Activated T-helper 9 cell treated with anti-CD3 and anti-CD28 coated beads, Interleukin-2, amount 50 U/mL, for 16 hours (primary cell): ENCODE measurements at regions not wholly inside any gene's neighbourhood (a gene's known extent, or its start where the extent isn't known, plus 50 kb on each side); places are given as distances from the start of the nearest gene placed in this dataset.

Experiments used
- DNase-seq: peaks from one replicate; pipeline ENCODE4 v3.0.0-alpha.2; 2020; ENCODE audit warnings: low read depth

DNA sequence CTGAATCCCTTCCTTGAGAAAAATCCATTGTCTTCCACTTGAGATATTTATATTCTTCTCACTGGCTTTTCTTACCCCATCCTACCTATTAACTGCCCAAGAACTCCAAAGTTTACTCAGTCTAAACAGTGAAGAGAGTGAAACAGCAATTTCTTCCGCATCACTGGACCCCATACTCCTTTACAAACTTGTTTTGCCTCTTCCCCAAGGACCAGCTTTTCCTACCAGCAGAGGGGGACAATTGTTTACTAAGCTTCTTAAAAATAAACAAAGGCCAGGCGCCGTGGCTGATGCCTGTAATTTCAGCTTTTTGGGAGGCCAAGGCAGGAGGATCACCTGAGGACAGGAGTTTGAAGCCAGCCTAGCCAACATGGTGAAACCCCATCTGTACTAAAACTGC is 52.0 kb downstream of the LRATD1 start:
- no peak for DNase-seq

DNA sequence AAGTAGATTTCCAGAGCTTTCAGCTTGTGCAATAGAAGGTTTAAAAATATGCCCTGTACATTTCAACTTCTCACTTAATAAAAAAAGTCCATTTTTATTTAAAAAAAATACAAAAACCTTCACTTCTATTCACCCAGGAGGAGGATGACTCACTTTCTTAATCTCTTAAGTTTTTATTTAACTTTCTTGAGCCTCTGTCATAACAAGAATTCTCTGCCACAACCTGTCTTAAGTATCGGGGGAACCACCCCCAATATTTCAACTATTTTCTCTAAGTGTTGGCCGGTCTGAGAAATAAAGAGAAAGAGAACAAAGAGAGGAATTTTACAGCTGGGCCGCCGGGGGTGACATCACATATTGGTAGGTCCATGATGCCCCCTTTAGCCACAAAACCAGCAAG is 58.4 kb downstream of the LRATD1 start:
- no peak for DNase-seq

DNA sequence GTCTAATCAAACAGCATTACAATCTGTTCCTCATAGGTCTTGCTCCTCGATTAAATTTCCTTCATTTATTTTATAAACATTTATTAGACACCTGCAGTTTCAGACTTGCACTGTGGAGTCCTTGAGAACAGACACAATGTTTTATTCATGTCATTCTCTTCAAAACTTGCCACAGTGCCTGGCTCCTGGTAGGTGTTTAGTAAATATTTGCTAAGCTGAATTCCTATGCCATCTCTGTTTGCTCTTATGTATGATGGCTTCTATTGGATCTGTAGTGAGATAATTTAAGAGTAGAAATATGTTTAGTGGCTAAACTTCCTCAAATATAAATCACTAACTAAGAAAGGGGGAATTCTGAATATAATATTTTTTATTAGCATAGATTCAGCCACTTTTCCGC is 61.4 kb downstream of the LRATD1 start:
- no peak for DNase-seq

DNA sequence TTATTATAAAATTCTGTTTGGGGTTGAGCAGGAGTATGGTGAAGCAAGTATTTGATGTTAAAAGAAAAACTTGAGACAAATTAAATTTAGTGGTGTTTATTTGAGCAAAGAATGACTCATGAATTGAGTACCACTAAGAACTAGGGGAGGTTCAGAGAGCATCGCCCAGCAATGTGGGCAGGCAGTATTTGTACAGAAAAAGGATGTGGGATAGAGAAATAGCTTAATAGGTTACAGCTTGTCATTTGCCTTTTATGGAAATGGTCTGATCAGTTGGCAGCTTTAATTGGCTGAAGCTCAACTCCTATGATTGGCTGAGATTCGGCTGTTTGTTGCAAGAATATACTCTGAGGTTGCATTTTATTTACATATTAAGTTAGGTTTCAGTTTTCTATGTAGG is 68.2 kb downstream of the LRATD1 start:
- no peak for DNase-seq

DNA sequence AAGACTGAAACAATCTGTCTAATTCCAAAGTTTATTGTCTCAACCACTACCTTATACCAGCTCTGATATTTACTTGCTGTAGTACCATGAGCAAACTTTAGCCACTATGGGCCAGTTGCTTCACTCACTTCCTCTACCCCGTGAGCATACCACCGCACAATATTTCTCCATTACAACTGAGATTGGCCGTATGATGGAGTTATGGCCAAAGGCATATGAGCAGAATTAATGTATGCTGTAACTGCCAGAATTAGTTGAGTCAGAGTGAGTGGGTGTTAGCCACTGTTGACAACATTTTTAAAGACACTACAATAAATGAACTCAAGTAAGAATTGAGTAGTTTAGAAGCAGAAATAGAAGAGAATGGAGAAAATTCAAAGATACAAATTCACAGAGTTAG is 69.7 kb downstream of the LRATD1 start:
- no peak for DNase-seq

DNA sequence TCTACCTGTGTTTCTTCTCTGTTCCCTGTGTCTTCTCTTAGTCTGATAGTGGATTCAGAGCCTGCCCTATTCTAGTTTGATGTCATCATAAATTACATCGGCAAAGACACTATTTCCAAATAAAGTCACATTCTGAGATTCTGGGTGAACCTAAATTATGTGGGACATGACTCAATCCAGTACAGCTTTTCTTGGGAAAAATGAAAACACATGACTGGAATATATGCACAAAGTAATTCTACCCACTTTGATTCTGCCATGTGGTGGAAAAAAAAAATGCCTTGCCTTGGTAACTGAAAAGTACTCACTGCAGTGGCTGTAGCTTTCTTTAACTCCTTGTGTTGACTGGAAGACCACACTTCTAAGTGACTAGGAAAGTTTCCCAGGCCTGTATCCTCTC is 73.7 kb downstream of the LRATD1 start:
- DNase-seq, result no peak

DNA sequence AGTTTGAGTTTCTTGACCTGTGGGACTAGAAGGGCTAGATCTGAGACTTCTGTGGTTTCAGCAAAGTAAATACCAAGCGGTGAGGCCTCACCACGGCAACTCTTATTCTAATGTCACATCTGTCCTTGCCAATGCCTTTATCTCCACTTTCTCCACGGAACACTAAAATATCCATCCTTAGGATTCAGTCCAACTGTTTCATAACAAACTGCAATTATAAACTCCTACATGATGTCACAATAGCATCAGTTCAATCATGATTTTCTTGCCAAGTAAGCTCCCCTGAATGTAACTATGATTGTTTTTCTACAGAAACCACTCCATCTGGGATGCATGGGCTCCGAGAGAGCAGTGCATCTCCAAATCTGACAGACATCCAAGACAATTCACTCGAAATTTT is 79.6 kb downstream of the LRATD1 start:
- no peak for DNase-seq

DNA sequence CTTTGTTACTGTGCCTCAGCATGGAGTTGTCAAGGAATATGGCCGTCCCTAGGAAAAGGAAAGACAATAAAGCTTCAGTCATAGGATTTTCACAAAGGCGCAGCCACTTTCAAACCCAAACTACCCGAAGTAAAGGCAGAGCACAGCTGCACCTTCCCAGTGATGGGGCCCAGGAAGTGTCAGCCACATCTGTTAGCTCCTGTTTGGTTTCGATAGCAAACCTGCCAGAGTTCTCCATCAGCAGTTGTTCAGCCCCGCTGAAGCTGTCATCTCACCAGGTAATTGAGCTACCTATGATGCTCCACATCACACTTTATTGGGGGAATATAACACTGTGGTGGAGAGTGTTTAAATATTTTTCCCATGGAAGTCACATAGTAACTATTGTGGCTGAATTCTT is 80.7 kb downstream of the LRATD1 start:
- no peak for DNase-seq

DNA sequence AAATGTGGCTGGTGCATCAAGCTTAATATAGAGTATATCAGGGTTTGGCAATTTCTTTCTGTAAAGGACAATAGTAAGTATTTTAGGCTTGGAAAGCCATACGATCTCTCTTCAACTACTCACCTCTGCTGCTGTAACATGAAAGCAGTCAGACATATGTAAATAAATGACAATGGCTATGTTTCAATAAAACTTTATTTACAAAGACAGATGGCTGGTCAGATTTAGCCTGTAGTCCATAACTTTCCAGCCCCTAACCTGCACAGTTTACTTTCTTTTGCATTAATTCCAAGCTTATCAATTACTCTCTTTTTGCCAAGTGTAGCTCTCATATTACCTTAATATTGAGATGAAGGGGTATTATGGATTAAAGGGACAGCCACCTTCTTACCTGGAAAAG is 83.1 kb downstream of the LRATD1 start:
- DNase-seq, result no peak

DNA sequence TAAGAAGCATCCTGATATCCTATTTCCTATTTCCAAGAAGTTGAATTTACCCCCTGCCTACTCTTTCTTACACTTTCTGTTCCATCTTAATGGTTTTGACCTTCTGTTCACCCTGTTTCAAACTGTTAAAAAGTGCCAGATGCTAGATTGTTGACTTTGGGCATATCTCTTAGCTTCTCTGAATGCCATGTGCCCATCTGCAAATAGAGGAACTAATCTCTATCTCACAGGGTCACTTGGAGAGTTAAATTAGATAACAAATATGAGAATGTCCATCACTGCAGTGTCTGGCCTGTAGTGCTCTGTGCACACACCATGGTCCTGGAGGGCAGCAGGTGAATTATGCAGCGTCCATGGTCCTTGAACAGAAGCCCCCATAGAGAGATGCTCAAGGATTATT is 83.8 kb downstream of the LRATD1 start:
- DNase-seq, result no peak

DNA sequence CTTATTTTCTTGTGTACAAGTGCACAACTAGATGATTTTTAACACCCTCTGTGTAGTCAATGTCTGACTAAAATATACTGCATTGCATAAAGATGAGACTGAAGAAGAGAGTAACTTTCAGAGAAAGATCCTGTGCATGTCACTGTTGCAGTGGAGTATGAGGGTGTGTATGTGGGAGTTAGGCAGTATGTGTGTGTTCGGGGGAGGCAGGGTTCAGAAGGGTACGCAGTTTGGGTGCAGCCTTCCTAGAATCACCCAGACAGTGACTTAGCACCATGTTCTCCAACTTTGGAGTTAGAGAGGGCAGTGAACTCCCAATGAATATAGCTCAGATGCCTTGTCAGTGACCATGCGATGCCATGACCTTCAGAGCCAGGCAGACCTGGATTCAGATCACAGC is 84.6 kb downstream of the LRATD1 start:
- no peak for DNase-seq

DNA sequence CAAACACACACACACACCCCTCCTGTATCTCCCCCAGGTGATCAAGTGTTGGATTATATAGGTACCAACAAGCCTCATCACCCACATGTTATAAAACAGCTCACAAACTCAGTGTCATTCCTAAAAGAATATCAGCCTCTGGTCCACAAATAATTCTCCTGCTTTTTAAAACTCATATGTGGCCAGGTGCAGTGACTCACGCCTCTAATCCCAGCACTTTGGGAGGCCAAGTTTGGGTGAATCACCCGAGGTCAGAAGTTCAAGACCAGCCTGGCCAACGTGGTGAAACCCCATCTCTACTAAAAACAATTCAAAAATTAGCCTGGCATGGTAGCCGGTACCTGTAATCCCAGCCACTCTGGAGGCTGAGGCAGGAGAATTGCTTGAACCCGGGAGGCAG is 87.8 kb downstream of the LRATD1 start:
- DNase-seq, result no peak

DNA sequence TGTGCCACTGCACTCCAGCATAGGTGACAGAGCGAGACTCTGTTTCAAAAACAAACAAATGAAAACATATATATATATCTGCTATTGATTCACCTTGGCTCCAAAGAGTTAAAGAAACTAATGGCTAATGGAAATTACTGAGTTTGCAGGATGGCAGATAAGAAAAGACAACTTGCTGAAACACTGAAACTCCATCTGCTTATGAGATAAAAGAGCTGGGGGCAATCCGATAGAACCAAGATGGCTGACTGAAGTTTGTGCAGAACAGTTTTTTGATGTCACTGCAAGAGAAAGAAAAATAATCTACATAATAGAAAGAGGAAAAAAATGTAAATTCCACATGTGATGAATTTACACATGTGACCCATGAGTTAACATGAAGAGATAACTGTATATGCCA is 88.2 kb downstream of the LRATD1 start:
- no peak for DNase-seq

DNA sequence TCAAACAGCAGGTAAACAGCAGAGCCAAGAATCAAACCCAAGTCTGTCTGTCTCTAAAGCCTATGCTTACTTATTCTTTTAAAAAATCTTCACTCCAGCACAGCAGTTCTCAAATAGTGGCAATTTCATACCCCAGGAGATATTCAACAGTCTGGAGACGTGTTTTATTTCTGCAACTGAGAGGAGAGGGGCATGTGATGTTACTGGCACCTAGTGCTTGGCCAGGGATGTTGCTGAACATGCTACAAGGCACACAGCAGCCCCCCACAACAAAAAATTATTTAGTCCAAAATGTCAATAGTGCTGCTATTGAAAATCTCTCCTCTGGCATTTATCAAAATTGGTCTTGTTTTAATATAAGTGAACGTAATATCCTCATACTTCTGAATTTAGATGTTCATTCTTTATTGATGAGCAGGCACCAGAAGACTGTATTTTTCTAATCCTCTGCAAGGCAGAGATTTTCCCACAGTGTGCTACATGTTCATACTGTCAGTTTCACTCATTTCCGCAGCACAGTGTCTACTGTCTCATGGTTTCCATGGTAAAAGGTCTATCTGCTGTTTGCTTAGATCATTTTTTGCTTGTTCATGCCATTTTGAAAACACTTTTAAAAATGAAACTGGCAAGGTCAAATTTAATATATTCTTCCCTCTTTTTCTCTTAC is 90.5 kb downstream of the LRATD1 start:
- no peak for DNase-seq

DNA sequence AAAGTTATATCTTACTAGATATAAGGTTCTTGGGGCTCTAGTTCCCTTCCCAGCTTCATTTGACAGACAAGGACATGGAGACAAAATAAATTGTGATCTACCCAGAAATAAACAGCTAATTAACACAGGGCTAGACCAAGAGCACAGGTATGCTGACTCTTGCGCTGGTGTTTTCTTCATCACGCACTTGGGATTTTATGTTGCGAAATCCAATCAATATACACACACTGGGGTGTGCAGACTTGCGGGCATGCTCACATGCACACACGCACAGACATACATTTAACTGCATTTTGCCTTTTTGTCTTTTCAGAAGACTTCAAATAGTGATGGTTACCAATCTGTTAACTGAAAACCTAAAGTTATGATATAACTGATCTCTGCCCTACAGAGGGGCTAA is 91.2 kb downstream of the LRATD1 start:
- no peak for DNase-seq

DNA sequence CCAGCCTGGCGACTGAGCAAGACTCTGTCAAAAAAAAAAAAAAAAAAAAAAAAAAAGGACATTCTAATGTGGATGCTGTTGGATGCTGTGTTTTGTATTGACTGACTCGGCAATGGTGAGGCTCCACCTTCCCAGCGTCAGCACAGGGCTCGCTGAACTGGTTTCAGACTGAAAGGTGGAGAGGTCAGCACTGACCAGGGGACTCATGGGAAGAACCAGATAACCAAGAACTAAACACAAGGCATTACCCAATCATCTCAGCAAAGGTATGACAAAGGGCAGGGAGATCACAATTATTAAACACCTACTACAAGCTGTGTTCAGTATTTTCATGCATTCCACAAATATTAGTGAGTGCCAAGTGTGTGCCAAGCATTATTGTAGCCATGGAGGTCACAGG is 103.2 kb downstream of the LRATD1 start:
- DNase-seq, result no peak

DNA sequence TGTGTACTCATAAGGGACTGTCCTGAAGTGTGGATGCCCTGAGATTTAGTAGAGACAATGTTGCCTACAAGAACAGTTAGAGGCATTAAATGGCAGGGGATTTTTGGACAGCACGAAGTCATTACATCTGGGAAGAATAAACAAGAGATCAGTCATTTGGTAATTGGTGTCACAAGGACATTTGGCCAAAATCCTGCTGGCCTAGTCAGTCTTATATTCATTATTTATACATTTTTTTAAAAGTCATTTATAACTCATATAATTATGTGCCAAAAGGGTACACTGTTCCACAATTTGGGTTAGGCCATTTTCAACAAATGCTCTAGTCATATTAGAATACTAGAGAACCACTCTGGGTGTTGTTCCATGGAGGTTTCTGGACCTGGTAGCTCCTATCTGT is 104.7 kb downstream of the LRATD1 start:
- no peak for DNase-seq

DNA sequence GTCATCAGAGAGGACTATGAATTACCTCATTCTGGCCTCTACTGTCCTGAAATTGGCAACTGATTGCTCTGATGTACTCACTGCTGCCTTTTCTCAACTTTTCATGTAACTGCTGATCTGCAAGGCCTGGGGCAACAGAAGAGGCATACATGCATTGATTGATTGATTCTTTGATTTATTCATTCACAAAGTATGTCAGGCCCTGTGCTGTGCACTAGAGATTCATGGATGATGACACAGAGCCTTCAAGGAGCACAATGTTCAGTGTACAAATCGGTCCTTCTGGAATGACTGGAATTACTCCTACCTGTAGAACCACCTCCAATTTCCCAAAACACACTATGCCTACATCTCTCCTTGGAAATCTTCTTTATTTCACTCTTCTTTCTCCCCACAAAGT is 111.3 kb downstream of the LRATD1 start:
- DNase-seq, result no peak

DNA sequence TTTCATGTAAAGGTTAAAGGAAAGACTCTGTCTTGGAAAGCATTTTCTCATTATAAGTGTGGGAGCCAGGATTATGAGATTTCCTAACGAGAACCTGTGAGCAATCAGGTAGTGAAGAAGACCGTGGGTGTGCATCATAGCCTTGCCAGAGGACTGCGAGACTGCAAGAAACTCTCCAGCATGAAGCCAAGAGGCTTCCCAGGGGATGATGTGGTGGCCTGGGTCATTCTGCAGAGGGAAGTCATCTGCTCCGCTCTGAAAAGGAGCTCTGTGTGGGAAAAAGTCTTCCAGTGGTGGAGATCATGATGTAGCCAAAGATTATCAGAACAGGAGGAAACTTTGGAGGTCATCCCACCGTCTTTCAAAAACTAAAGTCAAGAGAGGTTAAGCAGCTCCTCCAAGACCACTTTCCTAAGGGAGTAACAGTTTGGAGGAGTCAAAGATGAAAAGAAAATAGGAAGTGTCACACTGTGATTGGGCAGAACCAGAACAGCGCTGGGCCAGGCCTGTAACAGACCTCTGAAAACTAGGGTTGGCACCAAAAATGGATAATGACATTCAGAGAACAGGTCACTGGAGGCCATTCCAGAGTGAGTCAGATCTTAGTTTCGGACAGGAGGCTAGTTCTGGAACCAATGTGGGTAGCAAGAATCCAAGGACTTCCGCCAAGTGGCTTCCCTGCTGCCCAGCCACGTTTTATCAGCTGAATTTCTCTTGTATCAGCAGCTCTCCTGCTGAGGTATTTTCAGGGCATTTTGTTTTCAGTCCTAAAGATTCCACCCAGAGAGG is 113.0 kb downstream of the LRATD1 start:
- DNase-seq, result no peak

DNA sequence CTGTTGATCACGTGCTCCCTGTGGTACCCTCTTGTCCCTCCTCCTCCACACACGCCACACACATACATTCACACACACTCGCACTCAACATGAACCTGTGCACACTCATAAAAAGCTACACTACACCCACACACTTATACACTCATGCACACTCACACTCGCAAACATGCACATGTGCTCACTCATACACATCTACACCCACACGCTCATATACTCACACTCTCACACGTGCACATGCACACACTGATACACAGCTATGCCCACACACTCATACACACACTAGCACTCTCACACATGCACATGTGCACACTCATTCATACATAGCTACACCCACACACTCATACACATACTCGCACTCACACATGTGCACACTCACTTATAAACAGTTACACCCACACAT is 113.6 kb downstream of the LRATD1 start:
- DNase-seq, result no peak

DNA sequence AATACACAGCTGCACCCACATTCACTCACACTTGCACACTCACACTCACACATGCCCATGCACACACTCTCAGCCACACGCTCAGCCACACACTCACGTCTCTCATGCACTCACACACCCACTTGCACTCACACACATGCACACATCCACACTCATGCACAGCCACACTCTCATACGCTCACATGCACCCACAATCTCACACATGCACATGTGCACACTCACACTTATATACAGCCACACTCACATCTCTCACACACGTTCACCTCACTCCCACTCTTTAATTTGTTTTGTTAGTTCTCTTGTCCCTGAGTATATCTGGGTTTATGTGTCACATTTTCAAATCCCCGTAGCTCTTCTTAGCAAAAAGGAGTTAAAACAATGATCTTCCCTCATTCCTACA is 114.9 kb downstream of the LRATD1 start:
- DNase-seq, result no peak

DNA sequence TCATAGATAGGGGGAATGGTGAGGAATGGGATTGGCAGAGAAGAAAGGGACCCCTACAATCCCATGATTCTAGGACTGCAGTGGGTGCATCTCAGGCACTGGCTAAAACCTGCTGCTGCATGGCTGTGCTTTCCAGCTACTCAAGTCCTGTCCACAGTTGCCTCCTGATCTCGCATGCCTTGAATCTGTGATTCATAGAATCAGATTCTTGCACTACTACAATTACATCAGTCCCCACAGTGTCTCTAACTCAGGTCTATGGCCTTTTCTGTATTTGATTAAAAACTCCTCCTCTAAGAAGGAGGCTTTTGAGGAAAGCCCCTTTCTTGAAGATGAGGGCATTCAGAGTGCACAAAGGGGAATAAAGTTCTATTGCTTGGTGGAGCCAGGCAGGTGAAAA is 117.4 kb downstream of the LRATD1 start:
- no peak for DNase-seq

DNA sequence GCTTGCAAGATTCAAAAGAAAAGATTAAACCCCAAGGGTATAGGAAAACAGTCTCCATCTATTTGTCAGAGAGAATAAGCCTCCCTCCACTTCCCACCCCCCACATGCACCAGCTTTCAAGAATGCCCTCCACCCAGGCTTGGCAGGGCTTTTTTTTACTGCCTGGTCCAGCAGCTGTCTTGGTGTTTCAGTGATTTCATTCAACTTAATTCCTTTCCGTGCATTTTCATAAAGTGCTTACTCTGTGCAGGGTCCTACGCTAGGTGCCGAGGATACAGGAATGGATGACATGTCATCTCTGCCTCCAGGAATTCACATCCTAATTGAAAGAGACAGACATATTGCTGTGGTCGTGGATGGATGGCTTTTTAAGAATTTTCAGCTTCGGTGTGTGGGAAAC is 117.9 kb downstream of the LRATD1 start:
- no peak for DNase-seq

DNA sequence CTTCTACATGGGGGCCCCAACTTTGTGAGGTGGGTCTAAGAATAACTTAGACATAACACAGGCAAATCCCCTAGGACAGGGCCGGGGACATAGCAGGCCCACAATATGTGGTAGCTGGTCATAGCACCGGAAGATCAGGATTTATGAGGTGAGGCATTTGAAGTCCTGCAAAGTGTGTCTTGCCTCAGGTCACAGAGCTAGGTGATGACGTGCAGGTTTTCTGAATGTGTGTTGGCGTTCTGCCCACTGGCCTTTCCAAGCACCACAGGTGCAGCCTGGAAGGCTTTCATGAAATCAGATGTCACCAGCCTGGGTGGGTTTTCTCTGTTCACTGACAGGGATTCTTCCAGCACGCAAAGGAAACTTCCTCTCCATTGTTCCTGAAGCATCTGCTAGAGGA is 119.1 kb downstream of the LRATD1 start:
- DNase-seq, result no peak
